Activated T-cell treated with anti-CD3 and anti-CD28 coated beads, Interleukin-2, amount 50 U/mL, for 1 hour (primary cell): ENCODE measurements at regions not wholly inside any gene's neighbourhood (a gene's known extent, or its start where the extent isn't known, plus 50 kb on each side); places are given as distances from the start of the nearest gene placed in this dataset.

Experiments
- DNase-seq: peaks from one replicate; pipeline ENCODE4 v3.0.0-alpha.2; 2020

GRCh38 chr21:28266061-28266460 lies 726.6 kb downstream of the LTN1 start:
- DNase-seq, result no peak

DNA sequence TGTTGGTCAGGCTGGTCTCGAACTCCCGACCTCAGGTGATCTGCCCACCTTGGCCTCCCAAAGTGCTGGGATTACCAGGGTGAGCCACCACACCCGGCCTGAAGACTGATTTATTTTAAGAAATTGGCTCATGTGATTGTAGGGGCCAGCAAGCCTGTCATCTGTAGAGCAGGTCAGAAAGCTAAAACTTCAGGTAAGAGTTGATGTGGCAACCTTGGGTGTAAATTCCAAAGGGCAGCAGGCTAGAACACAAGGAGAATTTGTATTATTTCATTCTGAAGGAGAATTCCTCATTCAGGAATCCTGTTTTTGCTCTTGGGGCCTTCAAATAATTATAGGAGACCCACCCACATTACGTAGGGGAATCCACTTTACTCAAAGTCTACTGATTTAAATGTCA lies 728.7 kb downstream of the LTN1 start:
- no peak for DNase-seq

- DNase-seq, result no peak
Measured at GRCh38 chr21:28261298-28261697, 731.4 kb downstream of the LTN1 start.

- no peak for DNase-seq
Measured at GRCh38 chr21:28257276-28257675, 735.4 kb downstream of the LTN1 start.

DNA sequence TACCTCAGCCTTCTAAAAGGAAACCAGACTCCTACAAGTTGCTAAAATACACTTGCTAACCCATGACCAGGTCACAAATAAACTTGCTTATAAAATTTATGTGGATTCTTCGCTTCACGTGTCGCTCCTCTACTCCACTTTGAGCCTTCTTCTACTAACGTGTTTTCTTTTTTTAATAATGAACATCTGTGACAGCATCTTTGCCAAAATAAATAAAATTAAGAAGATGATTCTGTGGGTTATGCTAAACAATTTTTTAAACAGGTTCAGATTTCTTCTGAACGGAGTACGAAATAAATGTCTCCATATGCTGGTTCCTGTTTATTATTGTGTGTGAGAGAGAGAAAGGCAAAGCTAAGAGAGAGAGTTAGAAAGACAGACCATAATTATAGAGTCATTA lies 735.8 kb downstream of the LTN1 start:
- DNase-seq, result no peak

GRCh38 chr21:28256420-28256831 lies 736.3 kb downstream of the LTN1 start:
- DNase-seq, result no peak

- no peak for DNase-seq
Measured at GRCh38 chr21:28253961-28254360, 738.7 kb downstream of the LTN1 start.

DNA sequence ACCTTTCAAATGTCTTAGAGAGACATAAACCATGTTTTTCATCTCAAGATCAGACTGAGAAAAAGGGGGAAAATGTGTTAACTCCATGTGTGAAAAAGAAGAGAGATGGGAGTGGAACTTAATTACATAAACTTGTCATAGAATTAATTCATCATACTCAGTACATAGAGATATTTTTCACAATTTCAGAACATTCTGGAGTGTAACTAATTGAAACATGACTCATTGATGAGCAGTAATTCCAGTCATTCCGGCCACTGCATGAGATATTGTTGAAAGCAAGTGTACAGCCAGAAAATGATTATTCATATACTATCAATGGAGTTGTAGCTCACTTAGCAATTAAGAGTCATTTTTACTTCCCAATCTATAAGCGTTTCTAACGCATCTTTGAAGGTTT lies 739.3 kb downstream of the LTN1 start:
- DNase-seq, result no peak

DNA sequence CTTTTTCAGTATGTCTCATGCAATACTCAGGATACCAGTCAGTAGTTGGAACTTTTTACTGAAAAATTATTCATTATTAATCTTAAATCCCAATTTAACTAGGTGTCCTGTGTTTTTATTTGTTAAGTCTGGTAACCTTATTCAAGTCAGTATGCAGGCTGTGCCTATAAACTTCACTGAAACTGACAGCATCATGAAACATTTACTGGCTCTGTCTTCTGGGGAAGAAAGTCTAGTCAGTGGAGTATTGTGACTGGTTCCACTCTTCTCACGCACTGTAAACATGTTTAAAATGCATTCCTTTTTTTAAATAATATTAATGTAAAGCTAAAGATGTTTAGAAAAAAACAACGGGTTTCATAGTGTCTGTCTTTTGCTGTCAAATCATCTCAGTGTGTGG lies 739.7 kb downstream of the LTN1 start:
- no peak for DNase-seq

DNA sequence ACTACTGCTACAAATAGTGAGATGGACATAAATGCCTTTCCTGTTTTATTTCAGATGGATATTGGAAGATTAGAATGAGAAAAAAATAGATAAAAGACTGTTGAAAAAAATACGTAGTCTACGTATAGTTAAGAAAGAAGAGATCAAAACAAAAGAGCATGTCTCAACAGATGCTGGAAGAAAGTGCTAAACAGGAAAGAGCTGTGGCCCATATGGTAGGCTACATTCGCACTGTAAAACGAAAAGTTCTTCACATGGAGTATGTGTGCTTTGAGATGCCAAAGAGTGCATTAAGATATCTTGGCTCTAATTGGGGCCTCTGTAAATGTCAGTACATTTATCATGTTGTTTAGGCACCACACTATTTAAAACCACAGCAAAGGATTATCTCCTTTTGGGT lies 741.7 kb downstream of the LTN1 start:
- DNase-seq, result no peak

GRCh38 chr21:28247454-28248020 lies 745.1 kb downstream of the LTN1 start:
- DNase-seq, result no peak

- no peak for DNase-seq
Measured at GRCh38 chr21:28240586-28240985, 752.1 kb downstream of the LTN1 start.

- DNase-seq, result no peak
Measured at GRCh38 chr21:28239340-28239739, 753.3 kb downstream of the LTN1 start.

- no peak for DNase-seq
Measured at GRCh38 chr21:28237661-28238060, 755.0 kb downstream of the LTN1 start.

- DNase-seq, result no peak
Measured at GRCh38 chr21:28235169-28235895, 757.3 kb downstream of the LTN1 start.

- no peak for DNase-seq
Measured at GRCh38 chr21:28234326-28234725, 758.4 kb downstream of the LTN1 start.

DNA sequence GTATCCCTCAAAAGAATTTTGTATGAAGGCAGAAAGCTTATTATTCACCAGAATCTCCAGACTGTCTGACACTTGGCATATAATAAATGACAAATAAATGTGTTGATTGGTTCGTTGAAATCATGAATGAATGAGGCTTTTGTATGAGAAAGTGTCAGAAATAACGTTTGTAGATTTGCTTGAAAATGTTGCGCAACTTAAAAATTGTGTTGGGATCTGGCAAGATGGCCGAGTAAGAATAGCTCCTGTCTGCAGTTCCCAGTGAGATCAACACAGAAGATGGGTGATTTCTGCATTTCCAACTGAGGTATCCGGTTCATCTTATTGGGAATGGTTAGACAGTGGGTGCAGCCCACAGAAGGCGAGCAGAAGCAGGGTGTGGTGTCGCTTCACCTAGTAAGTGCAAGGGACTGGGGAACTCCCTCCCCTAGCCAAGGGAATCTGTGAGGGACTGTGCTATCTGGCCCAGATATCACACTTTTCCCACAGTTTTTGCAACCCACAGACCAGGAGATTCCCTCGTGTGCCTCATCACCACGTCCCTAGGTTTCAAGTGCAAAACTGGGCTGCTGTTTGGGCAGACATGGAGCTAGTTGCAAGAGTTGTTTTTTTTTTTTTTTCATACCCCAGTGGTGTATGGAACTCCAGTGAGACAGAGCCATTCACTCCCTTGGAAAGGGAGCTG lies 759.0 kb downstream of the LTN1 start:
- DNase-seq, result no peak

- no peak for DNase-seq
Measured at GRCh38 chr21:28230559-28230958, 762.1 kb downstream of the LTN1 start.

GRCh38 chr21:28229814-28230213 lies 762.9 kb downstream of the LTN1 start:
- DNase-seq, result no peak

GRCh38 chr21:28228636-28228995 lies 764.1 kb downstream of the LTN1 start:
- no peak for DNase-seq

- DNase-seq, result no peak
Measured at GRCh38 chr21:28227881-28228635, 764.6 kb downstream of the LTN1 start.

DNA sequence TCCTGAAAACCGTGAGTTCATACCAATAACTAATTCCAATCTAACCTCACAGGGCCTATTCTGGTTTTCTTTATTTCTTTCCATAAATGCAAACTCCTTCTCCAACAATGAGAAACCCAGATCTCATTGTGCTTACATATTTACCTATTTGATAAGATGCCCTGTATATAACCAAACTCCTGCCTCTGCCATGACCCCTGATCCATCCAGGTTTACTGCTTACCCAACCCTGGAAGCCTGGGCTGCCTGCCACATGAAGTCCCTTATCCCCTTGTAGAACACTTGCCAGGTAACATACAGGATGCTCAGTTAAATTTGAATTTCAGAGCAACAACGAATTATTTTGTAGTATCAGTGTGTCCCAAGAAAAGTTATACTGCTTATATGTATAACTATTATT lies 766.1 kb downstream of the LTN1 start:
- DNase-seq, result no peak

- no peak for DNase-seq
Measured at GRCh38 chr21:28224191-28224726, 768.4 kb downstream of the LTN1 start.
